CD4-positive, alpha-beta T cell treated with Interleukin-6 for 4 hours (primary cell): ENCODE measurements at regions not wholly inside any gene's neighbourhood (a gene's known extent, or its start where the extent isn't known, plus 50 kb on each side); places are given as distances from the start of the nearest gene placed in this dataset.
"Not testable (repeated sequence)": the region's sequence is repeated elsewhere in the genome, so short reads cannot be mapped to it uniquely, and the experiment has no call there.

Experiments used
- DNase-seq: peaks from one replicate; pipeline ENCODE4 v3.0.0-alpha.2; 2020; ENCODE audit warnings: mixed read lengths

- not testable (repeated sequence) for DNase-seq
Measured at GRCh38 chr15:75763635-75764600, 51.3 kb upstream of the CSPG4 start.

GRCh38 chr15:75763137-75763611 is 50.5 kb upstream of the CSPG4 start:
- no peak for DNase-seq
